GM03348 (cell line): ENCODE measurements at regions not wholly inside any gene's neighbourhood (a gene's known extent, or its start where the extent isn't known, plus 50 kb on each side); places are given as distances from the start of the nearest gene placed in this dataset.
"Not testable (repeated sequence)": the region's sequence is repeated elsewhere in the genome, so short reads cannot be mapped to it uniquely, and the experiment has no call there.

Experiments used
- DNase-seq: peaks from one replicate; pipeline ENCODE4 v3.0.0; 2012; ENCODE audit warnings: low spot score

DNA sequence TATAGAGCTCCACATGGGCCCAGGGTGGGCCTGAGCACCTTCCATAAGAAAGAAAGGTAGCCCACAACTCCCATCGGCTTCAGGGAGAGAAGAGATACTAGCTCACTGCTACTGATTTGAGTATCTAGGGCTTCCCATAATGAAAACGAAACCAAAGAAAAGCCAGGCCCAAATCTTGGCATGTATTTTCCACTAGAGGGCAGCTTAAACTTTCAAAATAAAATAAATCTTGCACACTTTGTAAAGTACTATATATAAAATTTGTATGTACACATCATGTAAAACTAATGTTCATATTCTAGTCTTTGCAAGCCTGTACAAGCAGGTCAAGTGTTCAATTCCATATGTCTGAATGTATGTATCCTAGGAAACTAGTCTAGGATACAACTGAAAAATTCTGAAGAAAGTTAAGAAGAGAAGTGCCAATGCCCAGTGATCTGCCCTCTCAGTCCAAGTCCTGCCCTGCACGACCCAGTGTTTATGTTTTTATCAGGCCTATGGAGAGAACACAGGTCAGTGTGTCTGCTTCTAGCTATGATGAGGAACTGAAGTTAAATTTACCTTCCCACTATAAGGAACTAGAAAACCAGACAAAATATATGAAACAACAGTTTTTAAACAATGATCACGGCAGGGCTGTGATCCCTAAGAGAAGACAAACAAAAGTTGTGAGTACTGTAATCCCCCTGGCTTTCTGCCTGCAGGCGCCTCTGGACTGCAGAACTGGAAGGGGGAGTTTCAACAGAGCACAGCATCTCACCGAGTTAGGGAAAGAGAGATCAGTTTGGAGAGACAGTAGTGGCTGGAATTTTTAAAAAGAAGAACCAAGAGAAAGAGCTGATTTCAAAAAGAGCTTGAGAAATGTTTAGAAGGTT lies 475.7 kb downstream of the UQCRFS1 start:
- DNase-seq = peak; percentile 68

DNA sequence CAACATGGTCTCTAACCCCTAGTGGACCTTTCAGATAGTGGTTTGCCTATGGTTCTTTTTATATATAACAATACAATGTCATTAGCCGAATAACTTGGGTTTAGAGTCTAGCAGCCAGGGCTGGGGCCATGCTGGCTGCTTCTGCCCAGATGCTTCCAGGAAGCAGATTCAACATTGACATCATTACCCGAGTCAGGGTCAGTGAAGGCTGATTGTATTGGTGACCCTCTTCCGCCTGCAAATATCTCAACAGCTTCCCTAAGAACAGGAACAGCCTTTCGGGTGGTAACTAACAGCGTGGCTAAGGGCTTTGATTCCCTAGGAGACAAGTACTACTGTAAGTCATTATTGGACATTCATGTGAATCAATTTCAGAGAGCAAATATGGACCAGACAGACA lies 476.4 kb downstream of the UQCRFS1 start:
- DNase-seq = no peak

- DNase-seq = no peak
Observed at GRCh38 chr19:28731577-28731976, 481.4 kb downstream of the UQCRFS1 start.

GRCh38 chr19:28730791-28731512 lies 482.0 kb downstream of the UQCRFS1 start:
- DNase-seq = no peak

GRCh38 chr19:28727480-28728159 lies 485.3 kb downstream of the UQCRFS1 start:
- DNase-seq = peak; percentile 30

DNA sequence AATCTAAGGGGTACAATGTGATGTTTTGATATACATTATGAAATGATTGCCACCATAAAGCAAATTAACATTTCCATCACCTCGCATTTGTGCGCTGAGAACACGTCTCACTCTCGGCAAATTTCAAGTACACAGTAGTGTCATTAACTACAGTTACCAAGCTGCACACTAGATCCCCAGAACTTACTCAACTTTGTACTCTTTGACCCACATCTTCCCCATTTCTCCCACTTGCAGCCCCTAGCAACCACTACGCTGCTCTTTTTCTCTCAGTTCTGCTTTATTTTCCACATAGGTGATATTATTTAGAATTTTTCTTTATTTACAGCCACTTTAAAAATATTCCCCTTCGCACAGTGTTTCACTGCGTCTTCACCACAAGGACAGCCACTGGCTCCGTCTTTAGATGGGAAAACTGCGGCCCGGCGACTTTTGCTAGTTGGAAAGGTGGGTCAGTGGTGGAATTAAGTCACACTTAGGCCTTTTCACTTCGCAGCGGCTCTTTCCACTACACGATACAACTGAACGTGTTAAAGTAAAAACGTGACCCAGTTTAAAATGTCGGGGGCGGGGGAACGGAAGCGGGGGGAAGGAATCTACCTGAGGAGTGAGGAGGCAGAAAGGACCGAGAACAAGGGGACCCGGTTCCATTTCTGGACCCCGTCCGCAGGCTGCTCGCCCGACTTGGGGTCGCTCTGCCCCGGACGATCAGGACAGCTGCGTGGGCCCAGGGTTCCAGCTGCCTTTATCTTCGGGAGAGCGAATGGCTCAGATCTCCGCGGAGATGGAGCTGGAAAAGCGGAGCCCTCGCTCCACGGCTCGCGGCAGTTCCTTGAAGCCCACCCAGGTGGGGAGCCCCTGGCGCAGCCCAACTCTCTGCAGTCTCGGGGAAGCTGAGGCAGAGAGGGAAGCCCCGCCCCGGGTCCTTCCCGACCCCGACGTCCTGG lies 486.1 kb downstream of the UQCRFS1 start:
- DNase-seq = no peak

GRCh38 chr19:28718909-28719308 lies 494.0 kb downstream of the UQCRFS1 start:
- DNase-seq = no peak

DNA sequence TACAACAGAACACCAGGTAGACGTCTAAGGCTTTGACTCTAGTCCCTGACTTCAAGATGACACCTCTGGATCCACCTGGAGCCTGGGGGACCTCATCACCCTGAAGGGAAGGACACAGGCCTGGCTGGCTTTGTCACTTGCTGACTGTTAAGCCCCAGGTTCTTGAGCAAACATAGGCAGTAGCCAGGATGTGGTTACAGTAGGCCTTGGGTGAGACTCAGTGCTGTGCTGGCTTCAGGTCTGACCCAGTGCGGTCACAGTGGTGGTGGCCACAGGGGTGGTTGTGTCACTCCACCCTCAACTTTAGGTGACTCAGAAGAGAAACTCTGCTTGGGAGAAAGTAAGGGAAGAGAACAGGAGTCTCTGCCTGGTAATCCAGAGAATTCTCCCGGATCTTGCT lies 497.8 kb downstream of the UQCRFS1 start:
- no peak for DNase-seq

DNA sequence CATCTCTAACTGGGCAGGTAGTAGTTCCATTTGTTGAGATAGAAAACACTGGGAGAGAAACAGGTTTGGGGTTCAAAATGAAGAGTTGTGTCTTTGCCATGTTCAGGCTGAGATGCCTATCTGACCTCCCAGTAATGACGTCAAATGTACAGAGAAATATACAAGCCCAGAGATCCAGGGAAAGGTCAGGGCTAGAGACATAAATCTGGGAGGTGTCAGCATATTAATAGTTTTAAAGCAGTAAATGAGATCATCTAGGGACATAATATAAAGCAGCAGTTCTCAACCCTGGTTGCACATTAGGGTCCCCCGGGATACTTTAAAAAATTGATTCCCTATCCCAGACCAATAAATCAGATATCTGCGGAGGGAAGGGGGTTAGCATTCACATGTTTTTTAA lies 501.5 kb downstream of the UQCRFS1 start:
- DNase-seq = no peak

DNA sequence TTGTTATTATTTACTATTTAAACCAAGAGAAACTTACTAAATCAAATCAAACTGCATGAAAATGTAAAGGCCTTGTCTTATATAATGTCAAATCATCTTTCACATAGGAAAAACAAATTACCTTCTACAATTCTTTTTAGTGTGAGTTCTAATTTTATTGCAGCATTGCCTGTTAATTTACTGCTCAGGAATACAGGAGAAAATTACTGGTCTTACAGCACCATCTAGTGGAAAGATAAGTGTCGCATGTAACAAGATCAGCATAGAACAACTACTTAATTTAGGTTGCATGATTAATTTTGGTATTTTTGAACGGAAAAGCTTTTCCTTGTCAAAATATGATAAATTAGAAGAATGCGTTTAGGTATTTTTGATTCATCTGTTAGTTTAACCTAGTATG lies 502.7 kb downstream of the UQCRFS1 start:
- DNase-seq = peak; percentile 53

DNA sequence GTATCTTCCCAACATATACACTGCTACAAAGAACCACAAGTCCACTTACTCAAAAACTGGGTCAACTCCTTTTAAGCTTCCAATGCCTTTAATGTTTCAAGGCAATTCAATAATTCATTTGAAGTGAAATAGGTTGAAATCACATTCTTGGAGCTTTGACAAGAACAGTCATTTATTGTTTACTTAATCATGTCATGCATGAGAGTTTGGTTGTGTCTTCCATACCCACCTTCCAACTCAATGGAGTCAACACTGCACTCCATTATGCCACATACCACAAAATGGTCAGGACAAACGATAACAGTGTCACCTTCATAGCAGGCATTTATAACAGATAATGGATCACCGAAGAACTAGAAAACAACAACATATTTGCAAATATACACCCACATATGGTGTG lies 506.3 kb downstream of the UQCRFS1 start:
- no peak for DNase-seq

DNA sequence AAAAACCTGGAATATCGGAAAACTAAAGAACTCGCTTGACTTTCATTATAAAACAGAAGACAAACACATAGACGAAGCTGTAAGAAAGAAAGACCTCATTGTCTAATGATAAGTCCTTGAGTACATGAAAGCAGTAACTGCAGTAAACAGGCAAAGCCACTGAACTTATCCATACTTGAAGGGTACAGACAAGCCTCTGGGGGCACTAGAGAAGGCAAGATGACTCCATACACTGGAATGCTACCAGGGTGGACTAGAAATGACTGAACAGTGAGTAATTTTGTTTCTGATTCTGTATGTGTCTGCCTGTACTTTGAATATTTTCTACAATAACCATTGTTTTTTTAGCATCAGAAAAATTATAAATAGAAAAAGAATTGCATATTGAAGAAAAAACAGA lies 507.9 kb downstream of the UQCRFS1 start:
- peak; percentile 78 for DNase-seq

GRCh38 chr19:28703400-28703956 lies 509.5 kb downstream of the UQCRFS1 start:
- DNase-seq = no peak

DNA sequence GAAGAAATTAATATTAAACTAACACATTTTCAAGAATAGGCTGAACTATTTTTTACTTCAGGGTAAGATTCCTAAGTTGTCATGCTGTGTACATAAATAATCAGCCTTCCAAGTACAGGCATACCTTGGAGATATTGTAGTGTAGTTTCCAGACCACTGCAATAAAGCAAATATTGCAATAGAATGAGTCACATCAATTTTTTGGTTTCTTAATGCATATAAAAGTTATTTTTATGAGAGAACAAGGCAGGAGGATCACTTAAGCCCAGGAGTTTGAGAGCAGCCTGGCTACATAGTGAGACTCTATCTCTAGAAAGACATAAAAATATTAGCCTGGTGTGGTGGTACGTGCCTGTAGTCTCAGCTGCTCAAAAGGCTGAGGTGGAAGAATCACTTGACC lies 511.5 kb downstream of the UQCRFS1 start:
- no peak for DNase-seq

GRCh38 chr19:28700176-28700575 lies 512.8 kb downstream of the UQCRFS1 start:
- DNase-seq = no peak

DNA sequence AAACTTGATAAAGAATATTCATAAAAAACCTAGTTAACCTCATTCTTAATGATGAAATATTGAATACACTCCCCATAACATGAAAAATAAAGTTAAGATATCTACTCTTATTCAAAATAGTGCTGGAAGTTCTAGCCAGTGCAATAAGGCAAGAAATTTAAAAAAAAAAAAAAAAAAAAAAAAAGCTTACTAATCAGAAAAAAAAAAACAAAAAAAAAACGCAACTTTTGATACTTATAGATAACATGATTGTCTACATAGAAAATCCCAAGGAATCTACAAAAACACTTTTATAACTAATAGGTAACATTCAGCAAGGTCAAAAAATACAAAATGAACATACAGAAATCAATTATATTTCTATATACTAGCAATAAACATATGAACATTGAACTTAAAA lies 515.6 kb downstream of the UQCRFS1 start:
- DNase-seq = no peak

DNA sequence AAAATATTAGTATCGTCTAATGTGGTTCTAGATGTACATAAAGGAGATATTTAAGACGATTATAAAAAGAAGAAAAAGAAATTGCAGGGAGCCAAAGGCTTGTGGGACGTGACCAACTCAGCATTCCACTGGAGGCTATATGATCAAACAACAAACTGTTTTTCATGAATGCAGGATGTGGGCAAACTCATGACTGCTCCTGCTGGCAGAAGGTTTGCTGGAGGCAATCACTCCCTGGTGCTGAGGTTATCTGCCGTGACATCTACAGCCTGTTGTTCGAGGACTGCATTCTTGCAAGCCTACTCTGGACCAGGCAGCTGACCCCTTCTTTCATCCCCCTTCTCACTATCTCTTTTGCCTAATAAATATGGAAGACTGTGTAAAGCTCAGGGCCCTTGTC lies 518.1 kb downstream of the UQCRFS1 start:
- no peak for DNase-seq

DNA sequence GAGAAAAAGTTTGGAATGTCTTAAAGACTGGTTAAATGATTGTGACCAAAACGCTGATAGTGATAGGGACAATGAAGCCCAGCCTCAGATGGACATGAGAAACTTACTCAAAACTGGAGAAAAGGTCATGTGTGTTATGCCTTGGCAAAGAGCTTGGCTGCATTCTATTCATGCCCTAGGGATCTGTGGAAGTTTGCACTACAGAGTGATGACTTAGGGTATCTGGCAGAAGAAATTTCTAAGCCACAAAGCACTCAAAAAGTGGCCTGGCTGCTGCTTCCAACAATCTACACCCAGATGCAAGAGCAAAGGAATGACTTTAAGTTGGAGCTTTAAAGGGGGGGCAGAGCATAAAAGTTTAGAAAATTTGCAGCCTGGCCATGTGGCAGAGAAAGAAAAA lies 521.3 kb downstream of the UQCRFS1 start:
- no peak for DNase-seq

DNA sequence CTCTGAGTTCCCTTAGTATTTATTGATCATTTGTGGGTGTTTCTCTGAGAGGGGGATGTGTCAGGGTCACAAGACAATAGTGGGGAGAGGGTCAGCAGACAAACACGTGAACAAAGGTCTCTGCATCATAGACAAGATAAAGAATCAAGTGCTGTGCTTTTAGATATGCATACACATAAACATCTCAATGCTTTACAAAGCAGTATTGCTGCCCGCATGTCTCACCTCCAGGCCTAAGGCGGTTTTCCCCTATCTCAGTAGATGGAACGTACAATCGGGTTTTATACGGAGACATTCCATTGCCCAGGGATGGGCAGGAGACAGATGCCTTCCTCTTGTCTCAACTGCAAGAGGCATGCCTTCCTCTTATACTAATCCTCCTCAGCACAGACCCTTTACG lies 523.5 kb downstream of the UQCRFS1 start:
- not testable (repeated sequence) for DNase-seq

DNA sequence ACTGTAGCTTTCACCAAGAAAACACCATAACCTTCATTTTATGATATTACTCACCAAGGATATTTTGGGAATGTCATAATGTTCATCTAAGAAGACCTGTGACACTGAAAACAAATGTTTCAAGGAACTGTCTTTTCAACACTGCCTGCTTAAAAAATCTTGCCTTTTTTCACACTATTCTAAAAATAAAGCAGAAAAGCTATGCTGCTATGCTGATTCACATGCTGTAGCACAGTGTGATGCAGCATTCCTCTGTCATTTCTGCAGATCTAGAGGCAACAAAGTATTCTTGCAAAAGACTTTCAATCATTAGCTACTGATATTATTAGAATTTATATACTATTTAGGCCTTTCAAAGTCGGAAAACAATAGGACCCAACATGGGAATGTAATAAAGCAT lies 525.7 kb downstream of the UQCRFS1 start:
- peak; percentile 7 for DNase-seq

- no peak for DNase-seq
Observed at GRCh38 chr19:28686756-28687155, 526.2 kb downstream of the UQCRFS1 start.
